ENCODE measurements at regions not wholly inside any gene's neighbourhood (a gene's known extent, or its start where the extent isn't known, plus 50 kb on each side); places are given as distances from the start of the nearest gene placed in this dataset.
A peak's percentile ranks its signal among the peaks of the same experiment; 100 is the strongest.
"Not testable (repeated sequence)": the region's sequence is repeated elsewhere in the genome, so short reads cannot be mapped to it uniquely, and the experiment has no call there.

GRCh38 chr17:5870231-5870953, 199.8 kb upstream of the WSCD1 start:
- no peak for DNase-seq

- no peak for DNase-seq
Measured at GRCh38 chr17:5871666-5872065, 198.5 kb upstream of the WSCD1 start.

- DNase-seq = no peak
Measured at GRCh38 chr17:5872831-5873230, 197.3 kb upstream of the WSCD1 start.

GRCh38 chr17:5873781-5874180, 196.4 kb upstream of the WSCD1 start:
- no peak for DNase-seq

- no peak for DNase-seq
Measured at GRCh38 chr17:5874486-5874885, 195.7 kb upstream of the WSCD1 start.

- no peak for DNase-seq
Measured at GRCh38 chr17:5877366-5877765, 192.8 kb upstream of the WSCD1 start.

- DNase-seq = no peak
Measured at GRCh38 chr17:5877948-5878347, 192.2 kb upstream of the WSCD1 start.

GRCh38 chr17:5881849-5882248, 188.3 kb upstream of the WSCD1 start:
- DNase-seq = no peak

- DNase-seq = no peak
Measured at GRCh38 chr17:5883775-5884665, 186.2 kb upstream of the WSCD1 start.

GRCh38 chr17:5885336-5885735, 184.8 kb upstream of the WSCD1 start:
- DNase-seq = no peak

GRCh38 chr17:5888811-5889210, 181.4 kb upstream of the WSCD1 start:
- no peak for DNase-seq

GRCh38 chr17:5892921-5893675, 177.1 kb upstream of the WSCD1 start:
- no peak for DNase-seq

- no peak for DNase-seq
Measured at GRCh38 chr17:5893741-5894140, 176.4 kb upstream of the WSCD1 start.

- no peak for DNase-seq
Measured at GRCh38 chr17:5895276-5895675, 174.9 kb upstream of the WSCD1 start.

GRCh38 chr17:5896215-5896614, 174.0 kb upstream of the WSCD1 start:
- no peak for DNase-seq

- DNase-seq = peak; percentile 42
Measured at GRCh38 chr17:5897275-5897911, 172.8 kb upstream of the WSCD1 start.

GRCh38 chr17:5897981-5898380, 172.2 kb upstream of the WSCD1 start:
- not testable (repeated sequence) for DNase-seq

GRCh38 chr17:5898406-5898805, 171.8 kb upstream of the WSCD1 start:
- DNase-seq = no peak

GRCh38 chr17:5899496-5900195, 170.5 kb upstream of the WSCD1 start:
- no peak for DNase-seq

GRCh38 chr17:5901731-5902130, 168.4 kb upstream of the WSCD1 start:
- DNase-seq = no peak

GRCh38 chr17:5902181-5903140, 167.7 kb upstream of the WSCD1 start:
- DNase-seq = no peak
